SK-N-SH (cell line): ENCODE measurements at regions not wholly inside any gene's neighbourhood (a gene's known extent, or its start where the extent isn't known, plus 50 kb on each side); places are given as distances from the start of the nearest gene placed in this dataset.

Source experiments
- CTCF ChIA-PET: fragments of 300-600, 350-600 bp; formaldehyde crosslinking; extraction: SDS; loops from one replicate; lab custom pipeline; 2021; lab: Yijun Ruan, JAX
- POLR2A ChIA-PET: fragments of 350-600 bp; sonication (Branson Sonifier 250); formaldehyde crosslinking; extraction: SDS; loops from one replicate; lab custom pipeline; 2020; ENCODE audit warnings: antibody characterized with exemption, inconsistent platforms; lab: Yijun Ruan, JAX
- DNase-seq: peaks from one replicate; pipeline ENCODE4 v3.0.0; 2012
- H2AFZ ChIP-seq: fragments of 200-600 bp; sonication (generic); 2 replicates; pipeline ENCODE4 v1.8.1; 2016; ENCODE audit warnings: antibody characterized with exemption, mild to moderate bottlenecking, low read depth
- H3F3A ChIP-seq: fragments of 200-600 bp; sonication (generic); replicated peaks from 2 replicates; pipeline ENCODE3; 2016; ENCODE audit warnings: antibody characterized with exemption, mild to moderate bottlenecking; ENCODE audit not compliant: insufficient read depth
- H3K27ac ChIP-seq, 2 experiments: fragments of 200-500 bp in 1 of 2; fragments of 200-600 bp in 1 of 2; sonication (Bioruptor generic) in 1 of 2; sonication (generic), shearing (Covaris generic) in 1 of 2; 2 replicates each; pipeline versions ENCODE4 v1.5.1 to v1.6.1; 2014 to 2016; ENCODE audit warnings: low read depth in 2 of 2, inconsistent platforms in 1 of 2, low read length in 1 of 2, mild to moderate bottlenecking in 1 of 2, mixed read lengths in 1 of 2
- H3K27me3 ChIP-seq: fragments of 200-600 bp; sonication (generic), shearing (Covaris generic); 2 replicates; pipeline ENCODE4 v1.6.1; 2016; ENCODE audit warnings: mixed run types; ENCODE audit not compliant: insufficient read depth
- H3K36me3 ChIP-seq, 2 experiments: fragments of 200-500 bp in 1 of 2; fragments of 200-600 bp in 1 of 2; sonication (Bioruptor generic) in 1 of 2; sonication (generic) in 1 of 2; replicated peaks in 1 of 2; 2 replicates each; pipeline versions ENCODE3 to v1.5.1; 2014 to 2016; ENCODE audit warnings: low read length in 1 of 2, mild to moderate bottlenecking in 1 of 2; ENCODE audit not compliant: insufficient read depth in 2 of 2, control insufficient read depth in 1 of 2
- H3K4me1 ChIP-seq, 2 experiments: fragments of 200-500 bp in 1 of 2; fragments of 200-600 bp in 1 of 2; sonication (Bioruptor generic) in 1 of 2; sonication (generic), shearing (Covaris generic) in 1 of 2; 2 replicates each; pipeline versions ENCODE4 v1.5.1 to v1.6.1; 2014 to 2016; ENCODE audit warnings: low read depth in 1 of 2, low read length in 1 of 2, mixed run types in 1 of 2; ENCODE audit not compliant: insufficient read depth in 2 of 2, control insufficient read depth in 1 of 2
- H3K4me2 ChIP-seq: fragments of 200-600 bp; sonication (generic), shearing (Covaris generic); 2 replicates; pipeline ENCODE4 v1.6.1; 2017; ENCODE audit warnings: mixed run types
- H3K4me3 ChIP-seq, 2 experiments: fragments of 200-500 bp in 1 of 2; fragments of 200-600 bp in 1 of 2; sonication (Bioruptor generic) in 1 of 2; sonication (generic), shearing (Covaris generic) in 1 of 2; 2 replicates each; pipeline versions ENCODE4 v1.5.1 to v1.8.1; 2014 to 2016; ENCODE audit warnings: low read depth in 2 of 2, inconsistent platforms in 1 of 2, low read length in 1 of 2, mild to moderate bottlenecking in 1 of 2, mixed read lengths in 1 of 2, moderate library complexity in 1 of 2
- H3K79me2 ChIP-seq: fragments of 200-600 bp; sonication (generic); 2 replicates; pipeline ENCODE4 v1.8.1; 2017; ENCODE audit warnings: mild to moderate bottlenecking; ENCODE audit not compliant: insufficient read depth
- H3K9ac ChIP-seq: fragments of 200-600 bp; sonication (generic); 2 replicates; pipeline ENCODE4 v1.6.1; 2017; ENCODE audit warnings: mixed run types
- H3K9me2 ChIP-seq: fragments of 200-600 bp; sonication (generic); 2 replicates; pipeline ENCODE4 v1.6.1; 2017; ENCODE audit warnings: mixed run types
- H3K9me3 ChIP-seq: fragments of 200-600 bp; sonication (generic); 2 replicates; pipeline ENCODE4 v1.6.1; 2017; ENCODE audit warnings: mixed run types, mild to moderate bottlenecking, moderate library complexity
- H4K20me1 ChIP-seq: fragments of 200-600 bp; sonication (generic); 2 replicates; pipeline ENCODE4 v1.6.1; 2017; ENCODE audit warnings: mild to moderate bottlenecking, mixed run types; ENCODE audit not compliant: insufficient read depth
- CTCF ChIP-seq: fragments of 200-600 bp; sonication (generic); IDR thresholded peaks from 2 replicates; pipeline ENCODE4 v1.6.1; 2017; ENCODE audit warnings: antibody characterized with exemption, mild to moderate bottlenecking, moderate library complexity
- FOXJ3 ChIP-seq: sonication (generic); formaldehyde crosslinking; IDR thresholded peaks from 2 replicates; pipeline ENCODE4 v1.5.1; 2020; ENCODE audit warnings: mild to moderate bottlenecking, missing genetic modification reagents
- IRF3 ChIP-seq: fragments of 150-350 bp; IDR thresholded peaks from 2 replicates; pipeline ENCODE4 v1.6.1; 2016; ENCODE audit warnings: mild to moderate bottlenecking, low read depth, low read length
- NFIC ChIP-seq: IDR thresholded peaks from 2 replicates; pipeline ENCODE4 v1.4.0; 2012; ENCODE audit warnings: borderline replicate concordance
- PBX3 ChIP-seq: IDR thresholded peaks from 2 replicates; pipeline ENCODE4; 2012
- POLR2AphosphoS5 ChIP-seq: IDR thresholded peaks from 2 replicates; pipeline ENCODE4 v1.6.1; 2012; ENCODE audit warnings: low read depth, low read length
- RAD21 ChIP-seq: IDR thresholded peaks from 2 replicates; pipeline ENCODE4 v1.6.1; 2012; ENCODE audit warnings: mild to moderate bottlenecking, low read length
- RCOR1 ChIP-seq: fragments of 150-350 bp; IDR thresholded peaks from 2 replicates; pipeline ENCODE4 v1.6.1; 2017; ENCODE audit warnings: antibody characterized with exemption, low read length
- REST ChIP-seq: IDR thresholded peaks from 2 replicates; pipeline ENCODE4 v1.6.1; 2012; ENCODE audit warnings: mild to moderate bottlenecking, low read depth, low read length, moderate library complexity
- RXRA ChIP-seq: IDR thresholded peaks from 2 replicates; pipeline ENCODE4 v1.4.0; 2012; ENCODE audit warnings: low read depth, mild to moderate bottlenecking, borderline replicate concordance
- TCF12 ChIP-seq: IDR thresholded peaks from 2 replicates; pipeline ENCODE4 v1.4.0; 2012
- TEAD4 ChIP-seq: IDR thresholded peaks from 2 replicates; pipeline ENCODE4 v1.4.0; 2012; ENCODE audit warnings: mild to moderate bottlenecking, borderline replicate concordance; ENCODE audit not compliant: insufficient read depth
- WGBS: methylation state at CpG from one replicate; pipeline ENCODE4 v1.1.6; 2017; ENCODE audit warnings: low lambda C conversion rate; 5-methylcytosine and 5-hydroxymethylcytosine counted together

- TF ChIP-seq REST = peak; percentile 27; the same call in 1 of the 2 replicates
- peak; percentile 90 for TF ChIP-seq RAD21
- 0 out of 2 replicates have a peak, but pooled peaks have one; percentile 16 for TF ChIP-seq PBX3
- TF ChIP-seq FOXJ3 (CRISPR knock-in tag) = no peak
- peak; percentile 55; the same call in 1 of the 2 replicates for TF ChIP-seq NFIC
- no peak for TF ChIP-seq IRF3
- TF ChIP-seq TCF12 = peak; percentile 58
- 0 out of 2 replicates have a peak, but pooled peaks have one; percentile 37 for TF ChIP-seq TEAD4
- peak; percentile 98 for TF ChIP-seq CTCF
- TF ChIP-seq, all 33 proteins: peak for 12
These were observed 87.0 kb upstream of the BLID start (continued) for GRCh38 chr11:122202951-122203456.

GRCh38 chr11:122202161-122202950 is 86.3 kb upstream of the BLID start:
- Histone ChIP-seq H3K4me2 (peak overlapping the region; percentile 90), H3K9ac (peak overlapping the region; percentile 80), H3K27ac (peak overlapping the region; percentile 85 to 99), H2AFZ (peak overlapping the region; percentile 61), H3K4me3 (peak overlapping the region; percentile 47 to 67), H3K27me3 (no peaks in the 10 kb centered on the region), H3K4me1 (peaks cover 13 to 26% of the 10 kb centered on the region in 2 experiments), H3K36me3 (no peaks in the 10 kb centered on the region), H3F3A (peaks cover 29% of the 10 kb centered on the region), H3K9me3 (no peaks in the 10 kb centered on the region), H3K79me2 (peaks cover 54% of the 10 kb centered on the region), H3K9me2 (no peaks in the 10 kb centered on the region), H4K20me1 (no peaks in the 10 kb centered on the region)
- 0 out of 2 replicates have a peak, but pooled peaks have one; percentile 4 for TF ChIP-seq RXRA
- TF ChIP-seq POLR2AphosphoS5 = peak; percentile 49; the same call in 1 of the 2 replicates
- TF ChIP-seq RCOR1 = no peak
- CTCF ChIA-PET = interaction anchor here (0.6 to 4.5 kb wide), 27 partner anchors 8 to 548 kb away, joined by 3 to 63 read pairs (median 5); no protein-coding TSS in a partner anchor
- DNase-seq = peak; percentile 16
- WGBS = 27% methylated on average over 16 of the region's 16 CpGs
- POLR2A ChIA-PET = no interaction called here
